ENCODE measurements at regions not wholly inside any gene's neighbourhood (a gene's known extent, or its start where the extent isn't known, plus 50 kb on each side); places are given as distances from the start of the nearest gene placed in this dataset.

DNA sequence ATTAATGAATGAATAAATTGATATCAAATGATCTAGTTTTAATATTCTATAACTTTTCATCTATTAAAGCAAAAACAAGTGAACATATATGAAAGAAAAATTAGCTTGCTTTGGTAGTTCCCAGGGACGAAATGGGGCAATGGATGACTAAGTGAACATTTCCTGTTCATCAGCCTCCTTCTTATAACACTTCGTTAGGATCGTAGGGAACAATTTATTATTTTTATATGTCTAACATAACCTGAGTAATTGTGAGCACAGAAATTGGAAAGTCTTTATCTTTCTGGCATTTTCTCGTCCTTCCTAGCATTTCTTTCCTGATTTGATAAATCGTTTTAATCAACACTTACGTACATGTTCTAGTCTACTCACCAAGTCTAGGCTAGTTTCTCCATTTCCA is 59.1 kb upstream of the PPP1R3C start:
- DNase-seq (ENCODE audit: low read depth): peak; percentile 59

DNA sequence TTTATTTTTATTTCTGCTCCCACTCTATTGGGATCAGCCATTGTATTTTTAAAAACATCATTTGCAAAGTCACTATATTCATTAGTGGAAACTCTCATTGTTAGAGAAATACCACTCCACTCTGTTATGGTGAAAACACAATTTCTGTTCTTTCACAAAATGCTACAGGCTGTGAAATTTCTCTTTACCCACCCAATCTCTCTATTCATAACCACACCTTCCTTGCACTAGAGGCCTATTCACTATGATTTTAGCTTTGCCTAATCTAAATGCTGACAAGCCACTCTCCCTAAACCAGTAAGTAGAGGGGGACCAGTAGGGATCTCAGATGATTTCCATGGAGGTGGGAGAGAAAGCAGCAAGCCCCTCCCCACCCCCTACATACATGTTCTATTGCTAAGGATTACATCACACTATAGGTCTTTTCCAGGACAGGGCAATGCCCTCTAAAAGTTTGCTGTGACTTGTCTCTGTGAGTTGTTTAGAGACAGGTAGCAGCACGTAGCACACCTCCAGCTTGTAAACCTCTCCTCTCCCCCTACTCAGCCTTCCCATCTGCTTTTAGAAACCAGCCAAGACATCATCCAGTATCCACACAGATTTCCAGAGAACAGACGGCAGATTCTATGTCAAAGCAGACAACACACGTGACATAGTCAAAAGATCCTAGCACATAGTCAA is 58.3 kb upstream of the PPP1R3C start:
- DNase-seq (ENCODE audit: low read depth): no peak

GRCh38 chr10:91690412-91690811 is 57.5 kb upstream of the PPP1R3C start:
- DNase-seq (ENCODE audit: low read depth): no peak

DNA sequence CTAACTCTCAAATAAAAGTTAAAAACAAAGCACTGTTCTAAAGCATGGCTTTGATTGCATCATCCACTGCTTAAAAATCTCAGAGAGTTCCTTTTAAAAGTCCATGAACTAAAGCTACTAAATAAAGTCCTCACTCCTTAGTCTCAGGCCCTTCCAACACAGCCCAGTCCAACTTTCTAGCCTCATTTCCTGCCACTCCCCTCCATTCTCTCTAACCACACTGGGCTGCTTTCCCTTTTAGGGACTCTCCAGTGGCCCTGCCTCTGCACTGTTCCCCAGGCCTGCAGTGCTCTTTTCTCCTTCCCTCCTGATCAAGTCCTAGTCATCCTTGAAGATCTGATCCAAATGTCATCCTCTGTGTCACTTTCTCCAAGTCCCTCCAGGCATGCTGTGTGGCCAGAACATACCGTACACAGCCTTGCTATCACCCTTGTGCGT is 56.9 kb upstream of the PPP1R3C start:
- peak; percentile 67 for DNase-seq (ENCODE audit: low read depth)

GRCh38 chr10:91684841-91685240 is 52.0 kb upstream of the PPP1R3C start:
- no peak for DNase-seq (ENCODE audit: low read depth)

GRCh38 chr10:91683975-91684374 is 51.1 kb upstream of the PPP1R3C start:
- DNase-seq (ENCODE audit: low read depth): peak; percentile 88

DNA sequence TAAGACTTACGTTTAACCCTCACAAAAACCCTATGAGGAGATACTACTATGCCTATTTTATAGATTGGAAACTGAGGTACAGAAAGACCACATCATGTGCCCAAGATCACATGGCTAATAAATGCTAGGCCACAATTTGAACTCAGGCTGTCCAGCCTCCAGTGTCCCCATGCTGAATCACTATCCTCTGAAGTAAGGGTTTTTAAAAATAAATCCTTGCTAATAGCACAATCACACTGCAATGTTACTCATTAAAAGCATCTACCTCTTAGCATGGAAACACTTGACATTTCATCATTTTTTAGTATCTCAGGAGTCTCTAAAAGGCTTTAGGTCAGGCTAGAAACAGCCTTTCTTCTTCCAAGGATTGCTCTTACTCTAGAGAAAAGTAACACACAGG is 50.0 kb upstream of the PPP1R3C start:
- DNase-seq (ENCODE audit: low read depth): no peak

Data from iris pigment epithelial cell (primary cell).